ENCODE measurements at regions not wholly inside any gene's neighbourhood (a gene's known extent, or its start where the extent isn't known, plus 50 kb on each side); places are given as distances from the start of the nearest gene placed in this dataset.
"Not testable (repeated sequence)": the region's sequence is repeated elsewhere in the genome, so short reads cannot be mapped to it uniquely, and the experiment has no call there.

- no peak for DNase-seq
Observed at GRCh38 chr7:12007576-12007975, 175.6 kb upstream of the THSD7A start.

- no peak for DNase-seq
Observed at GRCh38 chr7:12013983-12014382, 182.0 kb upstream of the THSD7A start.

- no peak for DNase-seq
Observed at GRCh38 chr7:12016439-12016838, 184.4 kb upstream of the THSD7A start.

- no peak for DNase-seq
Observed at GRCh38 chr7:12017046-12017445, 185.0 kb upstream of the THSD7A start.

GRCh38 chr7:12022011-12022410 lies 189.1 kb upstream of the TMEM106B start:
- DNase-seq, result not testable (repeated sequence)

- DNase-seq, result no peak
Observed at GRCh38 chr7:12025246-12025645, 185.8 kb upstream of the TMEM106B start.

- DNase-seq, result no peak
Observed at GRCh38 chr7:12028508-12028907, 182.6 kb upstream of the TMEM106B start.

GRCh38 chr7:12030116-12030515 lies 181.0 kb upstream of the TMEM106B start:
- DNase-seq, result no peak

- no peak for DNase-seq
Observed at GRCh38 chr7:12031186-12031585, 179.9 kb upstream of the TMEM106B start.

GRCh38 chr7:12031638-12032037 lies 179.5 kb upstream of the TMEM106B start:
- no peak for DNase-seq

GRCh38 chr7:12032146-12032545 lies 178.9 kb upstream of the TMEM106B start:
- DNase-seq, result no peak

GRCh38 chr7:12043457-12043856 lies 167.6 kb upstream of the TMEM106B start:
- not testable (repeated sequence) for DNase-seq

GRCh38 chr7:12052211-12052610 lies 158.9 kb upstream of the TMEM106B start:
- DNase-seq, result no peak

GRCh38 chr7:12053561-12053960 lies 157.5 kb upstream of the TMEM106B start:
- no peak for DNase-seq

GRCh38 chr7:12054830-12055229 lies 156.3 kb upstream of the TMEM106B start:
- no peak for DNase-seq

- DNase-seq, result no peak
Observed at GRCh38 chr7:12056381-12056780, 154.7 kb upstream of the TMEM106B start.

- no peak for DNase-seq
Observed at GRCh38 chr7:12056977-12057376, 154.1 kb upstream of the TMEM106B start.

GRCh38 chr7:12062062-12062461 lies 149.0 kb upstream of the TMEM106B start:
- no peak for DNase-seq

- no peak for DNase-seq
Observed at GRCh38 chr7:12064586-12065127, 146.4 kb upstream of the TMEM106B start.

- no peak for DNase-seq
Observed at GRCh38 chr7:12066004-12066403, 145.1 kb upstream of the TMEM106B start.

GRCh38 chr7:12066521-12066920 lies 144.6 kb upstream of the TMEM106B start:
- DNase-seq, result no peak

- peak in 4 of 5 donors; percentile 32 to 52 (median 36) for DNase-seq
Observed at GRCh38 chr7:12067156-12067831, 143.8 kb upstream of the TMEM106B start.

GRCh38 chr7:12069757-12070156 lies 141.3 kb upstream of the TMEM106B start:
- DNase-seq, result no peak

- DNase-seq, result no peak
Observed at GRCh38 chr7:12074889-12075288, 136.2 kb upstream of the TMEM106B start.

- no peak for DNase-seq
Observed at GRCh38 chr7:12080006-12080405, 131.1 kb upstream of the TMEM106B start.
